ENCODE measurements at regions not wholly inside any gene's neighbourhood (a gene's known extent, or its start where the extent isn't known, plus 50 kb on each side); places are given as distances from the start of the nearest gene placed in this dataset.

DNA sequence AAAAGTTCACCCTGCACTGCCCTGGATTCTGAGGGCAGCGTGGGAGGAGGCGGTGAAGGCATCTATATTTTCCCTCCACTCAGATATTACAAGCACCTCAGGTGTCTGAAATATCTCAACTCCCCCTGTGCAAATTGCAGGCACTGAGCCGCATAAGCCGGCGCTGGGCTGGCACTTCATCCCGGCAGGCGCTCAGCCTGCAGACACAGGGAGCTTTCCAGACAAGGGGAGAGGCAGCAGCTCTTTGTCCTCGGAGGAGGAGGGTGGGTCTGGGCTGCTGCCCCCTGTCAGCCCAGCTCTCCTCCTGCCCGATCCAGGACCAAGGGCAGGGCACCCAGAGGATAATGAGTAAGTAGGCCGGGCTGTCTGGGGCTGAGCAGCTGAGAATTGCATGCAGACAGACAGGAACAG lies 189.3 kb upstream of the MYT1L start:
- Histone ChIP-seq H3K27me3 (ENCODE audit: insufficient read depth, low read length) (no peaks in the 10 kb centered on the region), H3K4me1 (ENCODE audit: control insufficient read depth, insufficient read depth, low read length, unreplicated experiment) (no peaks in the 10 kb centered on the region), H3K27ac (ENCODE audit: low read depth, low read length) (no peak overlapping the region)

DNA sequence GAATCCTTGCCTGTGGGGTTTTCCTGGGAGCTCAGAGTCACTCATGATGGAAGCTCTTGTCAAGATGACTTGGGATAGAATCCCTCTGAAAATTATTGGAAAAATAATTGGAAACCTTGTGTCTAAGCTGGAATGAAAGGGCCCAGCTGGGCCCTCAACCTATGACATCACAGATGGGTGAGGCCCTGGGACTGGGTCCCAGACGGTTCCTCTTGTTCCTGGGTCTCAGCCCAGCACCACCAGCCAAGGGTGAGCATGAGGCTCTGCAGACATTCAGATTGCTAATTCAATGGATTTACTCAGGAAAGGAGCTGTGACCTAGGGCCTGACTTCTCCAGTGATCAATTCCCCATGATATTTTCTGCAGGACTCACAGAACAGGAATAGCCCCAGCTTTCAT lies 188.3 kb upstream of the MYT1L start:
- H2AFZ ChIP-seq (ENCODE audit: low read length, unreplicated experiment) = no peak overlapping the region

More for the DNA sequence above, 189.3 kb upstream of the MYT1L start:
- H2AFZ ChIP-seq (ENCODE audit: low read length, unreplicated experiment) = no peak overlapping the region
- H3K4me3 ChIP-seq (ENCODE audit: low read depth, low read length) = no peak overlapping the region
- H3K79me2 ChIP-seq (ENCODE audit: control insufficient read depth, insufficient read depth, low read length, unreplicated experiment) = no peaks in the 10 kb centered on the region
- H3K36me3 ChIP-seq (ENCODE audit: insufficient read depth, low read length) = no peaks in the 10 kb centered on the region

DNA sequence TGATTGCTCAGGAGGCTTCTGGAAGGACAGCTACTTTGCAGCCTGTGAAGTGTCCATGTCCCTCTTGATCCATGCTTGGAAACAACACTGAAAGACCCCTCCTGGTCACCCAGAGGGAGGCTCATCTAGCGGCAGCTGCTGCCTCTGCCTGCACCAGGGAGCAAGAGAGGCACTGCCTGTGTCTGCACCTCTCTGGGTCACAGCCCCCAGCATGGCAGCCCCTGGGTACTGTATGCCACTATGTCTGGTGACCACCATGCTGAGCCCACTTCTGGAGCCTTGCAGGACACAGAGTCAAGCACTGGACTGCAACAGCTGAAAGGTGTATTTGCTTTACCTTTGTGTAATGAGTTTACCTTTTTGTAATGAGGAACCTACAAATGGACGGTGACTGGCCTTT lies 186.3 kb upstream of the MYT1L start:
- Histone ChIP-seq H3K4me3 (ENCODE audit: low read depth, low read length) (no peak overlapping the region), H3K27ac (ENCODE audit: low read depth, low read length) (no peak overlapping the region), H3K27me3 (ENCODE audit: insufficient read depth, low read length) (no peaks in the 10 kb centered on the region), H3K36me3 (ENCODE audit: insufficient read depth, low read length) (no peaks in the 10 kb centered on the region), H3K4me1 (ENCODE audit: control insufficient read depth, insufficient read depth, low read length, unreplicated experiment) (no peaks in the 10 kb centered on the region), H3K79me2 (ENCODE audit: control insufficient read depth, insufficient read depth, low read length, unreplicated experiment) (no peaks in the 10 kb centered on the region), H2AFZ (ENCODE audit: low read length, unreplicated experiment) (no peak overlapping the region)

More for the DNA sequence above, 188.3 kb upstream of the MYT1L start:
- Histone ChIP-seq H3K4me1 (ENCODE audit: control insufficient read depth, insufficient read depth, low read length, unreplicated experiment) (no peaks in the 10 kb centered on the region), H3K27ac (ENCODE audit: low read depth, low read length) (no peak overlapping the region), H3K79me2 (ENCODE audit: control insufficient read depth, insufficient read depth, low read length, unreplicated experiment) (no peaks in the 10 kb centered on the region), H3K36me3 (ENCODE audit: insufficient read depth, low read length) (no peaks in the 10 kb centered on the region), H3K4me3 (ENCODE audit: low read depth, low read length) (no peak overlapping the region), H3K27me3 (ENCODE audit: insufficient read depth, low read length) (no peaks in the 10 kb centered on the region)

DNA sequence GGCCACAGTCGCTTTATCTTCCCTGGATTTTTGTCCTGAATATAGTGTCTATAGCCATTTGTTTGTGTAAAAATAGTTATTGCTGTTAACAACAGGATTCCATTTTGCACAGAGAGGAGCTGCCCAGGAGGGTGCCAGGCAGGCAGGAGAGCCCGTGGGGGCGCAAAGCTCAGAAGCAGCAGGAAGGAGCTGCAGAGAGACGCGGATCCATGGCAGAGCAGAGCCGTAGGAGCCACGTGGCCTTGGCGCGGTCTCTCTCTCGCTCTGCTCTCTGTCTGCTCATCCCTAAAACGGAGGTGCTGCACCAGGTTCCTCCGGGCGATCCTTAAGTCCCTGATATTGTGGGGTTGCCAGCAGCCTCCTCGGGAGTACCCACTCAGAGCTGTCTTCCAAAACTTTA lies 185.3 kb upstream of the MYT1L start:
- H3K27me3 ChIP-seq (ENCODE audit: insufficient read depth, low read length) = no peaks in the 10 kb centered on the region
- no peak overlapping the region for H3K27ac ChIP-seq (ENCODE audit: low read depth, low read length)
- H3K4me1 ChIP-seq (ENCODE audit: control insufficient read depth, insufficient read depth, low read length, unreplicated experiment) = no peaks in the 10 kb centered on the region
- H3K36me3 ChIP-seq (ENCODE audit: insufficient read depth, low read length) = no peaks in the 10 kb centered on the region
- H2AFZ ChIP-seq (ENCODE audit: low read length, unreplicated experiment) = no peak overlapping the region
- no peaks in the 10 kb centered on the region for H3K79me2 ChIP-seq (ENCODE audit: control insufficient read depth, insufficient read depth, low read length, unreplicated experiment)
- H3K4me3 ChIP-seq (ENCODE audit: low read depth, low read length) = no peak overlapping the region

DNA sequence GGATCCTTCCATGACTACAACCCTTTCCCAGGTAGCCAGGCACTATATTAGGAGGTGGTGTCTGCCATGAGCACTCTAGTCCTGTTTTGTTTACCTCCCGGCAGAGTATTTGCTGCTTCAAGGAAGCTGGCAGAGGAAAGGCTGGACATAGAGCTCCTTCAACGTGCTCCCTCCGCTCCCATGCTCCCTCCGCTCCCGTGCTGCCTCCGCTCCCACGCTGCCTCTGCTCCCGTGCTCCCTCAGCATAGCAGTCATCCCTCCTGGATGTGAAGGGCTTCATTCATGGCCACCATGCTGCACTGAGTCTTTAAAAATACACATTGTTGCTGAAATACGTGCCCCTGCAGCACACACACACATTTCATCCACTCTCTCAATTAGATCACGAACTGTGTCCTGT lies 181.9 kb upstream of the MYT1L start:
- Histone ChIP-seq H3K79me2 (ENCODE audit: control insufficient read depth, insufficient read depth, low read length, unreplicated experiment) (no peaks in the 10 kb centered on the region), H3K36me3 (ENCODE audit: insufficient read depth, low read length) (no peaks in the 10 kb centered on the region), H3K27me3 (ENCODE audit: insufficient read depth, low read length) (no peaks in the 10 kb centered on the region), H2AFZ (ENCODE audit: low read length, unreplicated experiment) (no peak overlapping the region), H3K27ac (ENCODE audit: low read depth, low read length) (no peak overlapping the region), H3K4me3 (ENCODE audit: low read depth, low read length) (no peak overlapping the region), H3K4me1 (ENCODE audit: control insufficient read depth, insufficient read depth, low read length, unreplicated experiment) (no peaks in the 10 kb centered on the region)

DNA sequence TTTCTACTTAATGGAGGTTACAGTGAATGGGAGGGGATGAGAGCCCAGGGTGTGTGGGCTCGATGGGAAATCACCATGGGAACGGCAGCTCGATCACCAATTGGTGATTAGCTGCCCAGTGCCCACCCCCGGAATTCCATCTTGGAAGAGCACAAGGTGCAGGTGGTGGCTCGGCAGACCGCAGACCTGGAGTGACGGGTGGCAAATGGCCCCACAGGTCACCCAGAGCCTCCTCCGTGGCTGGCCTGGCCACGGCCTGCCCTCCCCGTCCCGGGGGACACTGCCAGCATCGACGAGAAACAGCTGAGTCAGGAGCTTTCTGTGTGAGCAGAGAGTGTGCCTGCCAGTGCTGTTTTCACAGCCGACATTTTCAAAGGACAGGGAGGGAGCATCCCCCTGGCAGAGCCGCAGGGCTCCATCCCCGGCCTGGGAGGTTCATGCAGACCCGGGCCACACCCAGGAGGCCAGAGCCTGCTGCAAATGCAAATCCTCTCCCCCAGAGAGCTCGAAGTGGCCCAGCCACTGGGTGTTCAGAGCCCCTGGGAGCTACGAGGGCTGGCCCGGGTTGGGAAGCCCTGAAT lies 176.4 kb upstream of the MYT1L start:
- no peak overlapping the region for H2AFZ ChIP-seq (ENCODE audit: low read length, unreplicated experiment)
- no peak overlapping the region for H3K4me3 ChIP-seq (ENCODE audit: low read depth, low read length)
- H3K36me3 ChIP-seq (ENCODE audit: insufficient read depth, low read length) = no peaks in the 10 kb centered on the region
- H3K4me1 ChIP-seq (ENCODE audit: control insufficient read depth, insufficient read depth, low read length, unreplicated experiment) = no peaks in the 10 kb centered on the region
- H3K27me3 ChIP-seq (ENCODE audit: insufficient read depth, low read length) = no peaks in the 10 kb centered on the region
- no peaks in the 10 kb centered on the region for H3K79me2 ChIP-seq (ENCODE audit: control insufficient read depth, insufficient read depth, low read length, unreplicated experiment)
- H3K27ac ChIP-seq (ENCODE audit: low read depth, low read length) = no peak overlapping the region

DNA sequence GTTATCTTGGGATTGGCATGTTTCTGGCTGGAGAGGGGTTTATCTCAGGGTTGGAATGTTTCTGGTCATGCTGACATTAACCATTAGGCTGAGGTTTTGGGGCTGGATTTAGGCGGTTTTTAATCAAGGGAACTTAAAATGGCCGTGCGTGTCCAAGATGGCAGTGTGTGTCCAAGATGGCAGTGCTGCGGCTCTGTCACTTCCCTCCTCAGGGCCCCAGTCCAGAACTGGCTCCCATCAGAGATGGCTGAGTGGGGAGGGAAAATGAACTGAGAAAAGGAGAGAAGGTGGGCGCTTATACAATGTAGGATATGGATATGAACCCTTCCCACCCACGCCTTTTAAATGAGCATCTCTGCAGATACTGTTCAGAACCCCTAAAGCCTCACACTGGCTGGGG lies 175.5 kb upstream of the MYT1L start:
- Histone ChIP-seq H3K79me2 (ENCODE audit: control insufficient read depth, insufficient read depth, low read length, unreplicated experiment) (no peaks in the 10 kb centered on the region), H3K4me1 (ENCODE audit: control insufficient read depth, insufficient read depth, low read length, unreplicated experiment) (no peaks in the 10 kb centered on the region), H3K36me3 (ENCODE audit: insufficient read depth, low read length) (no peaks in the 10 kb centered on the region), H3K27me3 (ENCODE audit: insufficient read depth, low read length) (no peaks in the 10 kb centered on the region), H3K4me3 (ENCODE audit: low read depth, low read length) (no peak overlapping the region), H2AFZ (ENCODE audit: low read length, unreplicated experiment) (no peak overlapping the region), H3K27ac (ENCODE audit: low read depth, low read length) (no peak overlapping the region)

DNA sequence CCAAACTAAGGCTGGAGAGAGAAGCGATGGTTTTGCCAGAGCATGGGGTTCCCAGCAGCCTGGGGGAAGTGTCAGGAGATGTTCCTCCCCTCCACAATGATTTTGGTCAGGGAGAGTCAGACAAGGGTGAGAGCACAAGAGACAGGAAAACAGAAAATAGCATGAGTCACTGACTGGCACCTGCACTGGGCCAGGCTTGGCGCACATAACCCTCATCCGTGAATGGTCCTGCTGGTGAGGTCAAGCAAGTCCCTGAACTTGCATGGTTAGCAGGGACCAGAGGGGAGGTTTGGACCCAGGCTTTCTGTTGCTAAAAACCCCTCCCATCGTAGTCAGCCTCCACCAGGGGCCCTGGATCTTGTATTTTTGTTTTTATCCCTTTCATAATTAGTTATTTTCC lies 174.5 kb upstream of the MYT1L start:
- H3K79me2 ChIP-seq (ENCODE audit: control insufficient read depth, insufficient read depth, low read length, unreplicated experiment) = no peaks in the 10 kb centered on the region
- H3K4me1 ChIP-seq (ENCODE audit: control insufficient read depth, insufficient read depth, low read length, unreplicated experiment) = no peaks in the 10 kb centered on the region
- no peak overlapping the region for H3K4me3 ChIP-seq (ENCODE audit: low read depth, low read length)
- no peaks in the 10 kb centered on the region for H3K27me3 ChIP-seq (ENCODE audit: insufficient read depth, low read length)
- no peak overlapping the region for H2AFZ ChIP-seq (ENCODE audit: low read length, unreplicated experiment)
- no peaks in the 10 kb centered on the region for H3K36me3 ChIP-seq (ENCODE audit: insufficient read depth, low read length)
- H3K27ac ChIP-seq (ENCODE audit: low read depth, low read length) = no peak overlapping the region

DNA sequence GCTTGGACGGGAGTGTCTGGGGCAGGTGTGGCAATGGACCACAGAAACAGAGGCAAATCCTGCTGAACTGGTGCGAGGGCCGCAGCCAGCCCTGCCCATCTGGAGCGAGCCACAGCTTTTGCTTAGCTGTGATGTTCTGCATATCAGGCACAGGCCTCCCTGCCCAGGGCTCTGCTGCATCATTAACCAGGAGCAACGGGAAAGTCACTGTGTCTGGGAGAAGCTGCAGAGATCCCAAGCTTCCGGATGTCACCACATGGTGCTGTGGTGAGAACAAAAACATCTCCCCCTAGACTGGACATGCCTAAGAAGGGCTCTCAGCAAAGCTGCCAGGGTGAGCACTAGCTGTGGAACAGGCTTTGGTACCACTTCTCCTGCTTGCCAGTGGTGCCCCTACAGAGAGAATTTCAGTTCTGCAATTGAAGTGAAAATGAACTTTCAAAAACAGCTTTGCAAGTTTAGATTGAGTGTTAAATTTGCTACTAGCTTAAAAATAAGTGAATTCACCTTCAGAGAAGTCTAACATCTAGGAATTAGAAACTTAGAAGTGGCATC lies 172.9 kb upstream of the MYT1L start:
- H3K27ac ChIP-seq (ENCODE audit: low read depth, low read length) = no peak overlapping the region
- H3K4me1 ChIP-seq (ENCODE audit: control insufficient read depth, insufficient read depth, low read length, unreplicated experiment) = no peaks in the 10 kb centered on the region
- H3K79me2 ChIP-seq (ENCODE audit: control insufficient read depth, insufficient read depth, low read length, unreplicated experiment) = no peaks in the 10 kb centered on the region
- H3K4me3 ChIP-seq (ENCODE audit: low read depth, low read length) = no peak overlapping the region
- no peak overlapping the region for H2AFZ ChIP-seq (ENCODE audit: low read length, unreplicated experiment)
- no peaks in the 10 kb centered on the region for H3K36me3 ChIP-seq (ENCODE audit: insufficient read depth, low read length)
- H3K27me3 ChIP-seq (ENCODE audit: insufficient read depth, low read length) = no peaks in the 10 kb centered on the region

DNA sequence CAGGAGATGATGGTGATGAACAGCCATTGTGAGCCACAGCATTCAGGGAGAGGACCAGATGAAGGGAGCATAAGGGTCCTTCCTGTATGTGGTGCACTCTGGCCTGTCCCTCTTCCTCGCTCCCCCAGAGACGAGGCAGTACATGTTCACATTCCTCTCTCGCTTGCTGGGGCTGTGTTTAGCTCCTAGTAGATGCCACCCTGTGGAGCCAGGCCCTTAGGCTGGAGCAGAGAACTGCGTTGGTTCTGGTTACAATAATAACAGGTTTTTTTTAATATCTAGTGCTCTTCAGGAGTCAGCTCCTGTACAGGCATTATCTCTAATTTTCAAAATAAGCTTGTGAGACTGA lies 171.1 kb upstream of the MYT1L start:
- H3K27me3 ChIP-seq (ENCODE audit: insufficient read depth, low read length) = no peaks in the 10 kb centered on the region
- no peak overlapping the region for H3K27ac ChIP-seq (ENCODE audit: low read depth, low read length)
- no peaks in the 10 kb centered on the region for H3K4me1 ChIP-seq (ENCODE audit: control insufficient read depth, insufficient read depth, low read length, unreplicated experiment)
- H2AFZ ChIP-seq (ENCODE audit: low read length, unreplicated experiment) = no peak overlapping the region
- H3K36me3 ChIP-seq (ENCODE audit: insufficient read depth, low read length) = no peaks in the 10 kb centered on the region
- H3K4me3 ChIP-seq (ENCODE audit: low read depth, low read length) = no peak overlapping the region
- no peaks in the 10 kb centered on the region for H3K79me2 ChIP-seq (ENCODE audit: control insufficient read depth, insufficient read depth, low read length, unreplicated experiment)

DNA sequence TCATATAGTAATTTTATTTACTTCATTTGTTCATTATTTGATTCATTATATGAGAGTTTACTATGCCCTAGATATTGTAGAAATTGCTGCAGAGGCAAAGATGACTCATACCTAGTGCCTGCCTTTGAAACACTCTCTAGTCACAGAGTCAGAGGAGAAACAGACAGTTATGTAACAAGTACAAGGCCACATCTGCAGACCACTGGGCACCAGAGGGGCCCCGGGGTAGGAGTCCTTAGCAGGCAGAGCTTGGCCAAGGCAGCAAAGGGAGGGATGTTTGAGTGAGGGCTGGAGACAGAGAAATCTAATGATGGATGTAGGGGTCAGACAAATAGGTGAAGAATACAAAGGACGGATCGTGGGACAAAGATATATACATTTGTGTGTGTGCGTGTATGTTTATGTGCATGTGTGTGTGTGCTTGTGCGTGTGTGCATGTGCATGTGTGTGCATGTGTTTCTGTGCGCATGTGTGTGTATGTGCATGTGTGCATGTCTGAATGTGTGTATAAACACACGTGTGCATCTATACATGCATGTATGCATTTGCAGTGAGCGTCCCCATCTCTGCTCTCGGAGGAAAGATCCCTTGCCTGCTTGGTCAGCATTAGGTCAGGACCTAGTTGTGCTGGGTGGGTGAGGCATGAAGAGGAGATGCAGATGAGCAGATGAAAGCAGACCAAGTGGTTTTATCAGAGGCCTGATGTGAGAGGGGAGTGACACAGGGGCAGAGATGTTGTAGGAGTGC lies 170.6 kb upstream of the MYT1L start:
- H3K79me2 ChIP-seq (ENCODE audit: control insufficient read depth, insufficient read depth, low read length, unreplicated experiment) = no peaks in the 10 kb centered on the region
- no peak overlapping the region for H3K27ac ChIP-seq (ENCODE audit: low read depth, low read length)
- H3K27me3 ChIP-seq (ENCODE audit: insufficient read depth, low read length) = no peaks in the 10 kb centered on the region
- H3K4me1 ChIP-seq (ENCODE audit: control insufficient read depth, insufficient read depth, low read length, unreplicated experiment) = no peaks in the 10 kb centered on the region
- no peak overlapping the region for H2AFZ ChIP-seq (ENCODE audit: low read length, unreplicated experiment)
- H3K36me3 ChIP-seq (ENCODE audit: insufficient read depth, low read length) = no peaks in the 10 kb centered on the region
- no peak overlapping the region for H3K4me3 ChIP-seq (ENCODE audit: low read depth, low read length)
